Type B pancreatic cell (in vitro differentiated cells): ENCODE measurements at regions not wholly inside any gene's neighbourhood (a gene's known extent, or its start where the extent isn't known, plus 50 kb on each side); places are given as distances from the start of the nearest gene placed in this dataset.

Source experiments
- DNase-seq: peaks from one replicate; pipeline ENCODE4 v3.0.0; 2021; ENCODE audit warnings: mixed read lengths; ENCODE audit not compliant: unreplicated experiment; ENCODE audit errors: extremely low spot score
- H3K27ac Mint-ChIP-seq: 2 replicates; pipeline ENCODE4 v1.8.0; 2021; ENCODE audit warnings: mild to moderate bottlenecking, mixed read lengths
- H3K27me3 Mint-ChIP-seq: 2 replicates; pipeline ENCODE4 v1.8.0; 2021; ENCODE audit warnings: mixed read lengths
- H3K36me3 Mint-ChIP-seq: 2 replicates; pipeline ENCODE4 v1.8.0; 2021; ENCODE audit warnings: mixed read lengths
- H3K4me1 Mint-ChIP-seq: one replicate; pipeline ENCODE4 v1.8.0; 2021; ENCODE audit warnings: mixed read lengths; ENCODE audit not compliant: unreplicated experiment
- H3K4me3 Mint-ChIP-seq: 2 replicates; pipeline ENCODE4 v1.8.0; 2021; ENCODE audit warnings: mild to moderate bottlenecking, mixed read lengths
- H3K9me3 Mint-ChIP-seq: 2 replicates; pipeline ENCODE4 v1.8.0; 2021; ENCODE audit warnings: mixed read lengths
- TF ChIP-seq, protein P1 (sequence below): fragments of 200-600 bp; sonication (generic); conservative IDR thresholded peaks from 2 replicates; pipeline ENCODE4 v1.5.0; 2021; ENCODE audit warnings: antibody characterized with exemption, mild to moderate bottlenecking

DNA sequence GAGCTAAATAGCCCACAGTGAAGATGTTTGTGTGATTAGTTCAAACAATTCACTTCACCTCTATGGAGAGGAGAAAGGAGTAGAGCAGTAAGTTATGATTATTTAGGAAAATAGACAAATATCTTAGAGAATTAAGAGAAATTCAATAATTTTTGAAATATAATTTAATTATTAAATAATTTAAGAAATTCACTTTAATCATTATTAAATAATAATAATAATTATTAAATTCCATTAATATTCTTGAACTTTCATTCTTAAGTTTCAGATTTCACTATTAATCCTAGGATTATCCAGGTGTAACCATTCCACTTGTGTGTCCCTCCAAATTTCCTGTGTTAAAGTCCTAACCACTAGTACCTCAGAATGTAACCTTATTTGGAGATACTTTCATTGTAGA lies 58.9 kb upstream of the RGS18 start:
- no peak for DNase-seq
- H3K9me3 Mint-ChIP-seq, result peaks cover 7% of the 10 kb centered on the region
- no peak overlapping the region for H3K27ac Mint-ChIP-seq
- H3K4me1 Mint-ChIP-seq, result no peaks in the 10 kb centered on the region
- no peaks in the 10 kb centered on the region for H3K36me3 Mint-ChIP-seq
- TF ChIP-seq, protein P1, sequence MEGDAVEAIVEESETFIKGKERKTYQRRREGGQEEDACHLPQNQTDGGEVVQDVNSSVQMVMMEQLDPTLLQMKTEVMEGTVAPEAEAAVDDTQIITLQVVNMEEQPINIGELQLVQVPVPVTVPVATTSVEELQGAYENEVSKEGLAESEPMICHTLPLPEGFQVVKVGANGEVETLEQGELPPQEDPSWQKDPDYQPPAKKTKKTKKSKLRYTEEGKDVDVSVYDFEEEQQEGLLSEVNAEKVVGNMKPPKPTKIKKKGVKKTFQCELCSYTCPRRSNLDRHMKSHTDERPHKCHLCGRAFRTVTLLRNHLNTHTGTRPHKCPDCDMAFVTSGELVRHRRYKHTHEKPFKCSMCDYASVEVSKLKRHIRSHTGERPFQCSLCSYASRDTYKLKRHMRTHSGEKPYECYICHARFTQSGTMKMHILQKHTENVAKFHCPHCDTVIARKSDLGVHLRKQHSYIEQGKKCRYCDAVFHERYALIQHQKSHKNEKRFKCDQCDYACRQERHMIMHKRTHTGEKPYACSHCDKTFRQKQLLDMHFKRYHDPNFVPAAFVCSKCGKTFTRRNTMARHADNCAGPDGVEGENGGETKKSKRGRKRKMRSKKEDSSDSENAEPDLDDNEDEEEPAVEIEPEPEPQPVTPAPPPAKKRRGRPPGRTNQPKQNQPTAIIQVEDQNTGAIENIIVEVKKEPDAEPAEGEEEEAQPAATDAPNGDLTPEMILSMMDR, result no peak
- no peaks in the 10 kb centered on the region for H3K27me3 Mint-ChIP-seq
- H3K4me3 Mint-ChIP-seq, result no peak overlapping the region

DNA sequence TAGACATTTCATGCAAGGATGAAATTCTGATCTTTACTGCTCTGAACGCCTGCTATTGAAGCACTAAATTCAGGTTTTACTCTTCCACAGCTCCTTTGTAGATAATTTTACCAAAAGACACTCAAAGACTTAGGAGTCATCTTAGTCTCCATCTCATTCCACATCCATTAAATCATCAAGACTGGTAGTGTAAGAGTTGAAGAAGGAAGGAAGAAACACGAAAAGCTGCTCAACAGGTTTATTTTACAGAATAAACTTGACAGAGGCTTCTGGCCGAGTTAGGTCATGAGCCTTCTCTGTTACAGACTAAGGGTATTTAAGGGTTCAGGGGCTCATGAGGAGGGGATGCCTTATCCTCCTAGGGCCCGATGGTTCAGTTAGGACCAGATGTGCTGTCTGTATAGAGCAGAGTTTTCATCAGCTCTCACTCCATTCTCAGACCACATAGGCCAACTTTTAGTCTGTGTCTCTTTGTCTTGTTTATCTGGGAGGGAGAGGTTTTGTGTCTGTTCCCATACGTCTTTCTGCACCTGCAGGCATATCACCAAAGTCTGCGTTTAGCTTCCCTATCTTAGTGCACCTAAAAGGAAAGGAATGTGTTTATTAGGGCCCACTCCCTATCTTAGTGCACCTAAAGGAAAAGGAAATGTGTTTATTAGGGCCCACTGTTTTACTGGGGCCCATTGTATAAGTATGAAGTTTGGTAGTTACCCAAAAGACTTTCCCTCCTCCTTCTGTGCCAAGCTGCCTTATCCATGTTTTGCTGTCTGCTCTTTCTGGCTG lies 57.4 kb upstream of the RGS18 start:
- Mint-ChIP-seq H3K9me3 (peaks cover 7% of the 10 kb centered on the region), H3K36me3 (no peaks in the 10 kb centered on the region), H3K27me3 (no peaks in the 10 kb centered on the region), H3K27ac (peak overlapping the region; percentile 88), H3K4me1 (peaks cover 8% of the 10 kb centered on the region), H3K4me3 (peak overlapping the region; percentile 37)
- no peak for DNase-seq
- TF ChIP-seq, protein P1, result no peak

DNA sequence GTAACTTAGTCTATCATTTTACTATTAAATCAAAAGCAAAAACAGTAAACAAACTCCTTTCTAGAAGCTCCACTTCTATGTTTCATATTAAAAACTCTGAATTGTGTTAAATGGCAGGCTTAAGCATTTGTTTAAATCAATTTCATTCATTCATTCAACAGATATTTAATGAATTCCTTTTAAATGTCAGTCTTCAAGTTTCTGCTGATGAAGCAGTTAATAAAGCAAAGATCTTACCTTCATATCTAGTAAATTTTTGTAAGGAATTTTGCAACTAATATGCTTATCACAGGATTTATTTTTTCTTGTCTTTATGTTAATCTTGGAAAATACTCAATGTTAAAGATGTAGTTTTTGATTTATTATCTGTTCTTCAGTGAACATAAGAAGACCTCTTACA lies 54.1 kb upstream of the RGS18 start:
- no peaks in the 10 kb centered on the region for H3K36me3 Mint-ChIP-seq
- H3K4me3 Mint-ChIP-seq, result no peak overlapping the region
- TF ChIP-seq, protein P1, result no peak
- H3K9me3 Mint-ChIP-seq, result peaks cover 7% of the 10 kb centered on the region
- H3K4me1 Mint-ChIP-seq, result peaks cover 8% of the 10 kb centered on the region
- no peak overlapping the region for H3K27ac Mint-ChIP-seq
- no peak for DNase-seq
- H3K27me3 Mint-ChIP-seq, result no peaks in the 10 kb centered on the region

DNA sequence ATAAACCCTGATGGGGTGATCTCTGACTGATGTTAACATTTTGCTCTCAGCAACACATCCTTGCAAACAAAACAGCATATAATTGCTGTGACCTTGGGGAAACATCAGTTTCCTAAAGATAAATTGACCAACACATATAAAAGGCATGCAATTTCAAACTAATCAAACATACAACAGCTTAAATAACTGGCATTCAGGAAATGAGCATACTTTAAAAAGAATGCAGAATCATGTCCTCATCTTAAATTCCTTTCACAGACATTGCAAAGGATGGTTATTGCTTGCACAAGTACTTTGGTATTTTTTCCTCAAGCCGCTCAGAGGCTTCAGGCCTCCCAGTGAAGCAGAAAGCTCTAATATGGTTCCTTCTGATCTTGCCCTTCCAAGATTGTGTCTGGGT lies 53.4 kb upstream of the RGS18 start:
- TF ChIP-seq, protein P1, result no peak
- H3K27ac Mint-ChIP-seq, result peak overlapping the region; percentile 73
- H3K4me3 Mint-ChIP-seq, result no peak overlapping the region
- no peaks in the 10 kb centered on the region for H3K36me3 Mint-ChIP-seq
- no peak for DNase-seq
- peaks cover 7% of the 10 kb centered on the region for H3K9me3 Mint-ChIP-seq
- peaks cover 8% of the 10 kb centered on the region for H3K4me1 Mint-ChIP-seq
- no peaks in the 10 kb centered on the region for H3K27me3 Mint-ChIP-seq

DNA sequence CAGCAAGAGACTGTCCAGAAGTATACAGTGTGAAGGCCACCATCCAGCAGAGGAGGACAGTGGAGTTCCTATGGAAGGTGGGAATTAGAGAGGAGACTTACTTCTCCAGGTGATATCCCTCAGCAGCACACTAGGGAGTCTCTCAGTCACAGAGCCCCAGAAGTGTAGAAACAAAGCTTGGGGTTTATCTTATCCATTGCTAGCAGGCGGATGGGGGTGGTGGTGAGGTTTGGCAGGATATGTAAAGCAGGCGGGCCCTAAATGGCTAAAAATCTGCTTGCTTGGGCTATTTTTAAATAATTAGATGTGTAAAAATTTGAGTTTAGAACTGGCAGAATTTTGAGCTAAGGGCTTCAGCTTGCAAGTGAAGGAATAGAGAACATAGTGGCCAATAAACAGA lies 50.1 kb upstream of the RGS18 start:
- H3K9me3 Mint-ChIP-seq, result no peaks in the 10 kb centered on the region
- H3K4me3 Mint-ChIP-seq, result no peak overlapping the region
- no peak overlapping the region for H3K27ac Mint-ChIP-seq
- no peaks in the 10 kb centered on the region for H3K36me3 Mint-ChIP-seq
- no peak for DNase-seq
- peaks cover 8% of the 10 kb centered on the region for H3K4me1 Mint-ChIP-seq
- TF ChIP-seq, protein P1, result no peak
- H3K27me3 Mint-ChIP-seq, result no peaks in the 10 kb centered on the region
